HG03575 (cell line): ENCODE measurements at regions not wholly inside any gene's neighbourhood (a gene's known extent, or its start where the extent isn't known, plus 50 kb on each side); places are given as distances from the start of the nearest gene placed in this dataset.
"Not testable (repeated sequence)": the region's sequence is repeated elsewhere in the genome, so short reads cannot be mapped to it uniquely, and the experiment has no call there.

Experiments
- ATAC-seq: cut with Tn5 transposase; IDR thresholded peaks from one replicate; pipeline ENCODE4 v1.9.1; 2021; ENCODE audit not compliant: unreplicated experiment, insufficient number of reproducible peaks, low FRiP score; ENCODE audit errors: extremely low read depth

GRCh38 chr5:127133071-127133470 is 59.8 kb upstream of the C5orf63 start:
- no peak for ATAC-seq

GRCh38 chr5:127136908-127137307 is 63.6 kb upstream of the C5orf63 start:
- no peak for ATAC-seq

GRCh38 chr5:127143722-127144121 is 70.4 kb upstream of the C5orf63 start:
- no peak for ATAC-seq

DNA sequence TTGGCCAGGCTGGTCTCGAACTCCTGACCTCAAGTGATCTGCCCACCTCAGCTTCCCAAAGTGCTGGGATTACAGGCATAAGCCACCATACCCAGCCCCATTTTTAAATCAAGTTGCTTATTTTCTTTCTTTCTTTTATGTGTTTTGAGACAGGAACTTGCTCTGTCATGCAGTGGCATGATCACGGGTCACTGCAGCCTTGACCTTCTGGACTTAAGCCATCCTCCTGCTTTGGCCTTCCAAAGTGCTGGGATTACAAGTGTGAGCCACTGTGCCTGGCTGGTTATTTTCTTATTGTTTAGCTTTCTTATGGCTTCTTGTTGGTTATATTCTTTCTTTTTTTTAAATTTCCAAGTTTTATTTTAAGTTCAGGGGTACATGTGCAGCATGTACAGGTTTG is 79.7 kb upstream of the C5orf63 start:
- no peak for ATAC-seq

- no peak for ATAC-seq
Observed at GRCh38 chr5:127153521-127153920, 80.2 kb upstream of the C5orf63 start.

DNA sequence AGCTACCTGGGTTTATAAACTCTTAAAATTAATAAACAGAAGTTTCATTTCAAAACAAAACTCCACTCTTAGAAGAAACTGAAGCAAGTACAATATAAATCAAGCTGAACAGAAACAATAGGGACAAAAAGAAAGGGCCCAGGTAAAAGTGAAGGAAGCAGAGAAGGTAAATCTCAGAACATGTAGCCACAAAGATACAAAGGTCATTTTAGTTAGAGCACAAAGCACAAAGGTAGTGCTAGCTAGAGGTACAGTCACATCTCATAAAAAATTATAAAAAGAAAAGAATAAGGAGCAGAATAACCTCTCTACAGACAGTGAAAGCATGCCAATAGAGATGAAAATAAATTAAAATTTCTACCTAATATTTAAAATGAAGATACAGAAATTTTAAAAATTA is 90.4 kb upstream of the C5orf63 start:
- no peak for ATAC-seq

GRCh38 chr5:127170918-127171600 is 97.8 kb upstream of the C5orf63 start:
- ATAC-seq = no peak

- no peak for ATAC-seq
Observed at GRCh38 chr5:127176769-127177168, 103.5 kb upstream of the C5orf63 start.

DNA sequence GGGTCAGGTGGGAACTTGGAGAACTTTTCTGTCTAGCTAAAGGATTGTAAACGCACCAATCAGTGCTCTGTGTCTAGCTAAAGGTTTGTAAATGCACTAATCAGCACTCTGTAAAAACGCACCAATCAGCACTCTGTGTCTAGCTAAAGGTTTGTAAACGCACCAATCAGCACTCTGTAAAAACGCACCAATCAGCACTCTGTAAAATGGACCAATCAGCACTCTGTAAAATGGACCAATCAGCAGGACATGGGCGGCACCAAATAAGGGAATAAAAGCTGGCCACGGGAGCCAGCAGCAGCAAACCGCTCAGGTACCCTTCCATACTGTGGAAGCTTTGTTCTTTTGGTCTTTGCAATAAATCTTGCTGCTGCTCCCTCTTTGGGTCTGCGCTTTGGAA is 108.0 kb upstream of the MEGF10 start:
- ATAC-seq = not testable (repeated sequence)

DNA sequence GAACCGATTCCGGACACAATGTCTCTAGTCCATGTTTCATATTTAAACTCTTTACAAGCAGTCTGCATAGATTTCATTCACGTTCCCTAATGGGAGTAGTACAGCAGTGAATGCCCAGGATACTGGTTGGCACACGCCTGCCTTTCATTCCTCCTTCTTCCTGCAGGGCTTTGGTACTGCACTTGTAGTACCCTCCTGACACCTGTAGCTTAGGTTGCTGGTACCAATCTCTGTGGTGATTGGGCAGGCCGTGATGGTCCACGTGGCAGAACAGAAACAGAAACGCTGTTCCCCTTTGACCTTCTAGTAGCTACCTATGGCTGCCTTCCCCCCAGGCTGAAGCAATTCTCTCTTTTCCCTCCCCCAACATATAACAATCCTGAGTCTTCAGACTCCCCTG is 107.3 kb upstream of the MEGF10 start:
- no peak for ATAC-seq

DNA sequence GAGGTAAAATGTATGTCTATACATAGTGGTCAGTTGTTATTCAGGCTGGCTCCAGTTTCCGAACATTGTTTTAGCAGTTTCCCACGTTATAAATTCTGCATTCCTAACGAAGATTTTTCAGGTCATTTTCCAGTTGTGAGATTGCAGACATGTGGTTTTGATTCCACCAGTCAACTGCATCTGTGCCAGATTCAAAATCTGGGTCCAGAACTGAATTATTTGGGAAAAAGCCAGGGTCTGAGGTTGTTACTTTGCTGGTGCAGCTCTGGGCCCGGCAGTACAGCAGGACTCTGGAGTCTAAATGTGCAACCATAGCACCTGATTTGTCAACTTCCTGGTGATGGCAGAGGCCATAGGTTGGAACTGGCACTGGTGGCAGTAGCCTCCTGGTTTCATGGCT is 105.7 kb upstream of the MEGF10 start:
- ATAC-seq = no peak

GRCh38 chr5:127186657-127187056 is 103.9 kb upstream of the MEGF10 start:
- no peak for ATAC-seq

- ATAC-seq = no peak
Observed at GRCh38 chr5:127187706-127188105, 102.9 kb upstream of the MEGF10 start.

GRCh38 chr5:127192150-127192549 is 98.4 kb upstream of the MEGF10 start:
- no peak for ATAC-seq

- no peak for ATAC-seq
Observed at GRCh38 chr5:127192836-127193338, 97.7 kb upstream of the MEGF10 start.

DNA sequence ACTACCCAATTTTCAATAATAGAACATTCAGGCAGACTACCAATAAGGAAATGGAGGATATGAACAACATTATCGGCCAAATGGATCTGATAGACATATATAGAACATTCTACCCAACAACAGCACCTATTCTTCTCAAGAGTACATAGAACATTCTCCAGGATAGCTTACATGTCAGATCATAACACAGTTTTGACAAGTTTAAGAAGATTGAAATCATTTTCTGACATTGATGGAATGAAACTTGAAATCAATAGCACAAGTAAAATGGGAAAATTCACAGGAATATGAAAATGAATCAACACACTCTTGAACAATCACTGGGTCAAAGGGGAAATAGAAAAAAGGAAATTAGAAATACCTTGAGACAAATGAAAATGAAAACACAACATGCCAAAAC is 94.6 kb upstream of the MEGF10 start:
- no peak for ATAC-seq

GRCh38 chr5:127197402-127198167 is 93.0 kb upstream of the MEGF10 start:
- ATAC-seq = not testable (repeated sequence)

GRCh38 chr5:127202738-127203137 is 87.9 kb upstream of the MEGF10 start:
- ATAC-seq = not testable (repeated sequence)

DNA sequence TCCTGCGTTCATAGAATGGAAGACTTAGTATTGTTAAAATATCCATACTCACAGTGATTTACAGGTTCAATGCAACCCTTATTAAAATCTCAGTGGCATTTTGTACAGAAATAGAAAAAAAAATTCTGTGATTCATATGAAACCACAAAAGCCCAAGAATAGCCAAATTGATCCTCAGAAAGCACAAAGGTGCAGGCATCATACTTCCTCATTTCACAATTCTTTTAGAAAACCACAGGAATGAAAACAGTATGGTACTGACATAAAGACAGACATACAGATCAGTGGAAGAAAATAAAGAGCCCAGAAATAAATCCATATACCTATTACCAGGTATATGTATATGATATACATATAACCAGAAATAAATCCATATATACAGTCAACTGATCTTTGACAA is 86.8 kb upstream of the MEGF10 start:
- ATAC-seq = no peak

DNA sequence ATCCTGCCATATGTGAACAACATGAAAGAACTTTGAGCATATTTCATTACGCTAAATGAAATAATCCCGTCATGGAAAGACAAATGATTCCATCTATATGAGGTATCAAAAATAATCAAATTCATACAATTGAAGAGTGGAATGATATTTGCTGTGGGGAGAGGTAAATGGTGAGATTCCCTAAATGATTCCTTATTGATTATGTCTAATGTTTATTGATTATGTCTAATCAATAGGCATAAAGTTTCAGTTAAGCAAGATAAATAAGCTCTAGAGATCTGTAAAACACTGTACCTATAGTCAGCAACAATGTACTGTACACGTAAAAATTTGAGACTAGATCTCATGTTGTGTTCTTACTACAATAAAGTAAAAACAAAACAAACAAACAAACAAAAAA is 85.4 kb upstream of the MEGF10 start:
- ATAC-seq = no peak
